ELF-1 (cell line): ENCODE measurements at regions not wholly inside any gene's neighbourhood (a gene's known extent, or its start where the extent isn't known, plus 50 kb on each side); places are given as distances from the start of the nearest gene placed in this dataset.
"Not testable (repeated sequence)": the region's sequence is repeated elsewhere in the genome, so short reads cannot be mapped to it uniquely, and the experiment has no call there.

Experiments used
- DNase-seq: peaks from one replicate; pipeline ENCODE4 v3.0.0-alpha.2; 2016; ENCODE audit warnings: low read depth, low spot score

GRCh38 chr2:138217975-138218374, 253.7 kb downstream of the HNMT start:
- DNase-seq: no peak

DNA sequence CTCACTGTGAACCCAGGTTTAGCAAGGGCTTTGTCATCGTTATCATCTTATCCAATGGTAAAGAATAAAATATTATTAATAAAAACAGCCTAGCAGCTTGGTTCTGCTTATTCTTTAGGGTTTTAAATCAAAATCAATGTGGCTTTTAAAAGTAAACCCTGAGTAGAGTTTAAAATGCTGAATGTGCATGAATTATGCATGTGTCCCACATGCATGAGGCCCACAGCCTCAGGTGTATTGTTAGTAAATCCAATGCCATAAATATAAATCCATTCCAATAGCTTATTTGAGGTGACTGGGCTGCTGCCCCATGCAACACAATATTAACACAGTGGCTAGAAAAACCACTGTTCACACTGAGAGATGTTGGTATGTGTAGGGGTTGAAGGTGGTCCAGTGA, 254.1 kb downstream of the HNMT start:
- DNase-seq: no peak

DNA sequence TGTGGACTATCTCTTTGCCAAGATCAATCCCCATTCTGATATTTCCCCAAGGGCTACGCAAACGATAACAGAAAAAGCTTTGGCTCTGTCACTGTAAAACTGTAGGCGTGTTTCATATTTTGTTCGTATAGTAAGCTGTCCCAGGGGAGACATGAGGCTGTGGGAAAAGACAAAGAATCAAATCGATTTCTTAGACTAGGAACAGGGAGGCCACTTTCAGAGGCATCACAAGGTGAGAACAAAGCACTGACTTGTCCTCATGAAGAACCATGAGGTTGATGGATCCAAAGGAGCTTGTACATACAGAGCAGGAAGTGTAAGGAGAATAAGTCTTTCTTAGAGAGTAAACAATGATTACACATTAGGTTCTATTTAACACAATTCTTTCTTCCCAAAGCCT, 255.7 kb downstream of the HNMT start:
- DNase-seq: no peak

DNA sequence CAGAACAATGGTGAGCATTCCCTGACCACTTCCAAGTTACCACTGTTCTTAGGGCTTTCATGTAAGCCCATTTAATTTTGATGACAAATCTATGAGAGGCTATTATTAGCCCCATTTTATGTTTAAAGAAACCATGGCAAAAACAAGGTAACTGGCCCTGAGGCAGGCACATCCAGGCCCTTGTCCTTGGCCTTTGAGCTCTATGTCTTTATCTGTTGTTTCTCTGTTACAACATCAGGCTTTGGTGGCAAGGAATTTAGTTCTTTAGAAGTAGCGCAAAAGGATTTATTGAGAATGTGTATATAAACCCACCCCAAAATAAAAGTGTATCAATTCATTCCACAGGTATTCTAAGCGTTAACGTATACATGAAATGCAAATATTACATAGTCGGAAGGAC, 257.1 kb downstream of the HNMT start:
- no peak for DNase-seq

DNA sequence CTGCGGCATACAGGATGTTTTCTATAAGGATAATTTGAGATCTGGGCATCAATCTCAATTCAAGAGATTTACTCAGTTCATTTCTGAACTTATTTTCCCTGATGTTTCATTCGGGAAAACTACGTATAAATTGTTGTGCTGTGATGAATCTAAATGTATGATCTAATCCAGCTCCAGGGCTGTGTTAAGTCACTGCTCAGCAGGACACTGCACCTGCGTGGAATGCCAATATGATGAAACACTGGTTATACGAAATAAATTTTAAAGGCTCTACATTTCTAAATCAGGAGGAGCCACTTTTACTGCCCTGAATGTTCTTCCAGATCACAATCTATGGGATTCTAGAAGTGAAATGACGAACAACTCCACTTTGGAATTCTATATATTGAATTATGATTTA, 259.0 kb downstream of the HNMT start:
- DNase-seq: no peak

GRCh38 chr2:138227195-138227594, 262.9 kb downstream of the HNMT start:
- no peak for DNase-seq

GRCh38 chr2:138228101-138228500, 263.8 kb downstream of the HNMT start:
- DNase-seq: no peak

DNA sequence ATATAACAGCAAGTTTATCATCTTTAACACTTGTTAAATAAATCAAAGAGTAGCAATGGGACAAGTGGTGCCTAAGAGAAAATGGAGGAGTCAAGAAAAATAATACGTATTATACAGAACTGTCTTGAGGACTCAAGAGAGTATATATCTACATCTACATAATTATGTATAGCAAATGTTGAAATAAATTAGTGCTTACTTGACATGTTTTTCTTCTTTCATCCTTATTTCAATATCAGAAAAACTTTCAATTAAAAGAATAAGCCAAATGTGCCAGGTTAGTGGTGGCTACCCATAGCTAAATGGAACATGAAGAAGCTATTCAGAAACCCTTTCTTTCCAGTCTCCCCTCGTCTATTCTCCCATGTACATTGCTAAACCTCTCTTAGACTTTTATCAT, 267.3 kb upstream of the SPOPL start:
- no peak for DNase-seq

DNA sequence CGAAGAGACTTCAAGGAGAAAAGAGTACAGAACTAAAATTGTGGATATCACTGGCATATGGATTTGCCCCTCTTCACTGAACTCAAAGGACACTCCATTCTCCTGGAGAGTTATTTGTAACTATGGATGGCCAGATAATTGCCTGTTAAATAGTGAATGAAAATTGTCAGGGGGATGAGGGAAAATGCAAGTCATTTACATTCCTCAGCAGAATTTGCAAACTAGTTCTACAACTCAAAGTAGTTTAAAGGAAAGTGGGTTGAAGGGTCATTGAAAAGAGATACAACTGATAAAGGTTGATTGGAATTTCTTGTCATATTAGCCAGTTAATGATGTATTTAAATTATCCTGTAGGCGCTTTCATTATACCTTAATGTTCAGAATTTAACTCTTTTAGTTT, 266.5 kb upstream of the SPOPL start:
- DNase-seq: no peak

GRCh38 chr2:138236142-138236541, 265.4 kb upstream of the SPOPL start:
- DNase-seq: no peak

DNA sequence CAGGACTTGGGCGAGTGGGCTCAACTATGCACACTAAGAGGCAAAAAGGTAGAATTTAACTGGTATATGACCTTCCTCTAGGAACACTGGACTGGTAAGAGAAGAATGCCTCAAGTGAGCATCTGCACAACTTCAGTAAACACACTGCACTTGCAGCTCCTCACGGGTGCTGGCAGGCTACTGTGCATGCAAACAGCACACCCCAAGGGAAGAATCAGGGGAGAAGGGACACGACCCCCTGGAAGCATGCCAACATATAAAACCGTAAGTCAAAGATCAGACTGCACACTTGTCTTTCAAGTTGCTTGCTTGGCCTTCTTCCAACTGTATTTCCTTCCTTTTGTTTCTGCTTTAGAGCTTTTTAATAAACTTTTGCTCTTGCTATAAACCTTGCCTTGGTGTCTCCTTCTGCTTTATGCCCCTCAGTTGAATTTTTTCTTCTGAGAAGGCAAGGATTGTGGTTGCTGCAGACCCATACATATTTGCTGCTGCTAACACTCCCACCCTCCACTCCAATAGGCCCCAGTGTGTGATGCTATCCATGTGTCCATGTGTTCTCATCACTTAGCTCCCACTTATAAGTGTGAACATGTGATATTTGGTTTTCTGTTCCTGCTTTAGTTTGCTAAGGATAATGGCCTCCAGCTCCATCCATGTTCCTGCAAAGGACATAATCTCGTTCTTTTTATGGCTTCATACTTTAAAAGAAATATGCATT, 263.7 kb upstream of the SPOPL start:
- DNase-seq: no peak

GRCh38 chr2:138238908-138239307, 262.7 kb upstream of the SPOPL start:
- no peak for DNase-seq

DNA sequence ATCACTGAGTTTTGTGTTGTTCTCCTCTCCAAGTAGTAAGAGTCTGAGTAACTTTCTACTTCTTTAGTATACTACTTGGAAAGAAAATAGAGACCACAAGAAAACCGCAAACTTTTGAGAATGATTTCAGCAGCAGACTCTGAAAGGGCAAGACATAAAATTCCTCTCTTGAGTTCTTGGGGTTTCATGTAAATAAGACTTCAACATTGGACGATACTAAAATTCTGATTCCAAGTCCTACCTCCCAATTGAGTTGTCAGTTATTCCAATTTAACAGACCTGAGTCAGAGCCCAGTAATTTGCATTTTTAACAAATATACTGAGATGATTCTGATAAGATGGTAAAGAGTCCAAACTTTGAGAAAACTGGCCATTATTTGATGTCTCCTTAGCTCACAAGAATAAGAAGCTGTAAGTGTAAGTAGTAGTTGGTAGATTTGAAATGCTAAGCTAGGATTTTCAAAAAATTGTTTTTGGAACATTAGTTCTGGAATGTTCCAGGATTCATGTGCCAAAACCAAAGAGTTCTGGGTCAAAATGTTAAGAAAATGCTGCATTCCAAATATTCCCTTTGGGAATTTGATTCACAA, 261.6 kb upstream of the SPOPL start:
- no peak for DNase-seq

DNA sequence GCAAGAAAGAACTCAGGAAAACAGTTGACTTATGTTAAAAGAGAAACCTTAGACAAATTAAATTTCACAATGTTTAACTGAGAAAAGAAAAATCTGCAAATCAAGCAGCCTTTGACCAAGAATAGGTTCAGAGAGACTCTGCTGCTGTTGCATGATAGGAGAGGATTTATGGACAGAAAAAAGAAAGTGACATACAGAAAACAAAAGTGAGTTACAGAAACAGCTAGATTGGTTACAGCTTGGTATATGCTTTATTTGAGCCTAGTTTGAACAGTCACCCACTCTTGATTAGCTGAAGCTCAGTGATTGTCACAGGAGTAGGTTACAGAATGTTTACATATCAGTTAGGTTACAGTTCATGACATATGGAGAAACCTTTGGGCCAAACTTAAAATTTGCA, 258.2 kb upstream of the SPOPL start:
- no peak for DNase-seq

GRCh38 chr2:138244501-138244925, 257.1 kb upstream of the SPOPL start:
- no peak for DNase-seq

- no peak for DNase-seq
Observed at GRCh38 chr2:138245310-138245709, 256.3 kb upstream of the SPOPL start.

DNA sequence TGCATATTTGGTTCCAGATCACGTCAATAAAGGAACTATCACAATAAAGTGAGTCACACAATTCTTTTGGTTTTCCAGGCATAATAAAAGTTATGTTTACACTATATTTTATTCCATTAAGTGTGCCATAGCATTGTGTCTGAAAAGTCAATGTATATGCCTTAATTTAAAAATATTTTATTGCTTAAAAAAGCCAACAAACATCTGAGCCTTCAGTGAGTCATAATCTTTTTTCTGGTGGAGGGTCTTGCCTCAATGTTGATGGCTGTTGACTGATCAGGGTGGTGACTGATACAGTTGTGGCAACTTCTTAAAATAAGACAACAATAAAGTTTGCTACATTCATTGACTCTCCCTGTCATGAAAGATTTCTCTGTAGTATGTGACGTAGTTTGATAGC, 254.3 kb upstream of the SPOPL start:
- DNase-seq: no peak

DNA sequence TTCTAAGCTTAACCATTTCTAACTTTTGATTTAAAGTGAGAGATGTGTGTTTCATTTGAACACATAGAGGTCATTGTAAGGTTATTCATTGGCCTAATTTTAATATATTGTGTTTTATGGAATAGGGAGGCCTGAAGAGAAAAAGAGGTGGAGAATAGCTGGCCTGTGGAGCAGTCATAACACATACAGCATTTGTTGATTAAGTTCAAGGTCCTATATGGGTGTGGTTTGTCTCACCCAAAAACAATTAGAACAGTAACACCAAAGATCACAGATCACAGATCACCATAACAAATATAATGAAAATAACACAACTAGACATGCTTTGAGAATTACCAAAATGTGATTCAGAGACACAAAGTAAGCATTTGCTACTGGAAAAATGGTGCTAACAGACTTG, 252.4 kb upstream of the SPOPL start:
- no peak for DNase-seq

- DNase-seq: not testable (repeated sequence)
Observed at GRCh38 chr2:138250843-138251320, 250.7 kb upstream of the SPOPL start.

GRCh38 chr2:138252587-138252986, 249.0 kb upstream of the SPOPL start:
- DNase-seq: no peak

- no peak for DNase-seq
Observed at GRCh38 chr2:138255670-138256069, 245.9 kb upstream of the SPOPL start.

DNA sequence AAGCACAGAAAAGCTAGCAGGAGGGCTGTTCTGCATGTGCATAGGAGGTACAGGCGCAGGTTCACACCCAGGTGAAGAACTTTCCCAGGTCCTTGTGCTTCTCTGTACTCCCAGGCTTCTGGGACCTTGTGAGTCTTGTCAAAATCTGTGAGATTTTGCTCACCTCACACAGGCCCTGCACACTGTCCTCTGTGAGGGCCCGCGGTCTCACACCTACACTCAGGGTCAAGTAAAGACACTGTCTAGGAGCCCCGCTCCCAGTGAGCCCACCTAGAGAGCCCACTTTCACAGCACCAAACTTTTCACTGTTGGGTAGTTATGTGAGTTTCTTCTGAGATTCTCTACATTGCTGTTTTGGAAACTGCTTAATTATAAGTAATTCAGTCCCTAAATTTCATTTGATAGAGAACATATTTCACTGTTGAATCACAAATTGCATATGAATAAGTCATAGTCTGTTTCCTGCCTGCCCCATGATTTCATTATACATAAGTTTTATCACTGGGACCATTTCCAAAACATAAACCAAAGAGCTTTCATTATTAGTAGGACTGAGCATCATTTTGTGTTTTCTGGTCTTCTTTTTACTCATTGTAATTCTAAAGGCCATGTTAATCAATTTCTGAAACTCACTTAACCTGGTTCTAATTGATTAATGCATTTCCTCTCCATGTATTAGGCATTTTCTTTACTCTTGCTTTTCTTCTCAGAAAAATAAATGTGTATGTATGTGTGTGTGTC, 234.2 kb upstream of the SPOPL start:
- no peak for DNase-seq

GRCh38 chr2:138267902-138268254, 233.7 kb upstream of the SPOPL start:
- DNase-seq: no peak
